ENCODE measurements at regions not wholly inside any gene's neighbourhood (a gene's known extent, or its start where the extent isn't known, plus 50 kb on each side); places are given as distances from the start of the nearest gene placed in this dataset.

GRCh38 chr18:60100778-60101177 lies 201.0 kb downstream of the PMAIP1 start:
- TF ChIP-seq, protein P1, sequence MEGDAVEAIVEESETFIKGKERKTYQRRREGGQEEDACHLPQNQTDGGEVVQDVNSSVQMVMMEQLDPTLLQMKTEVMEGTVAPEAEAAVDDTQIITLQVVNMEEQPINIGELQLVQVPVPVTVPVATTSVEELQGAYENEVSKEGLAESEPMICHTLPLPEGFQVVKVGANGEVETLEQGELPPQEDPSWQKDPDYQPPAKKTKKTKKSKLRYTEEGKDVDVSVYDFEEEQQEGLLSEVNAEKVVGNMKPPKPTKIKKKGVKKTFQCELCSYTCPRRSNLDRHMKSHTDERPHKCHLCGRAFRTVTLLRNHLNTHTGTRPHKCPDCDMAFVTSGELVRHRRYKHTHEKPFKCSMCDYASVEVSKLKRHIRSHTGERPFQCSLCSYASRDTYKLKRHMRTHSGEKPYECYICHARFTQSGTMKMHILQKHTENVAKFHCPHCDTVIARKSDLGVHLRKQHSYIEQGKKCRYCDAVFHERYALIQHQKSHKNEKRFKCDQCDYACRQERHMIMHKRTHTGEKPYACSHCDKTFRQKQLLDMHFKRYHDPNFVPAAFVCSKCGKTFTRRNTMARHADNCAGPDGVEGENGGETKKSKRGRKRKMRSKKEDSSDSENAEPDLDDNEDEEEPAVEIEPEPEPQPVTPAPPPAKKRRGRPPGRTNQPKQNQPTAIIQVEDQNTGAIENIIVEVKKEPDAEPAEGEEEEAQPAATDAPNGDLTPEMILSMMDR (IDR thresholded peaks at IDR 0.05) = no peak
- TF ChIP-seq POLR2AphosphoS5 (IDR thresholded peaks at IDR 0.05; ENCODE audit: insufficient read depth in 1 of 2, low read depth in 1 of 2) (no peak), POLR2A (IDR thresholded peaks at IDR 0.05) (no peak)

Measured in vagina (tissue), 2 donors.